AML-193 (cell line): ENCODE measurements at regions not wholly inside any gene's neighbourhood (a gene's known extent, or its start where the extent isn't known, plus 50 kb on each side); places are given as distances from the start of the nearest gene placed in this dataset.
"Not testable (repeated sequence)": the region's sequence is repeated elsewhere in the genome, so short reads cannot be mapped to it uniquely, and the experiment has no call there.

ENCODE experiments used
- DNase-seq, 2 experiments: peaks; one replicate each; lab custom pipeline; 2025; lab: John Stamatoyannopoulos, UW

GRCh38 chr6:115060581-115060980 is 717.8 kb upstream of the HS3ST5 start:
- no peak for DNase-seq

GRCh38 chr6:115058414-115059211 is 715.8 kb upstream of the HS3ST5 start:
- no peak for DNase-seq

GRCh38 chr6:115055579-115055978 is 712.8 kb upstream of the HS3ST5 start:
- no peak for DNase-seq

DNA sequence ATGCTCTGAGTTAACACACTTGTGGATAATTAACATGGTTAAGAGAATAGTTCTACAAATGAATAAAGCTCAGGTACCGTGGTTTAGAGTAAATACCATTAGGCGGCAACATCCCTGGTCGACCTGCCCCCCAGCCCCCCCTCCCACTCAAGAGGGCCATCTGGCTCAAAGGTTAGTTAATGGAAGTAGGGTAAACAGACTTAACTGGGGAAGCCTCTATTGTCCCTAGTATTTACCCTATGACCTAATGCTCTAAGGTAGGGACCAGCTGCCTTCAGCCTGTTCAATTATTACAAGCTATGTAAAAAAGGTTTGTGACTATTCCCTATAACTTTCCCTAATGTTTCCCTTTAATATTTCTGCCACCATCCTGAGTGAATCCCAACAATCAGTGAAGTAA is 711.4 kb upstream of the HS3ST5 start:
- DNase-seq: not testable (repeated sequence)

DNA sequence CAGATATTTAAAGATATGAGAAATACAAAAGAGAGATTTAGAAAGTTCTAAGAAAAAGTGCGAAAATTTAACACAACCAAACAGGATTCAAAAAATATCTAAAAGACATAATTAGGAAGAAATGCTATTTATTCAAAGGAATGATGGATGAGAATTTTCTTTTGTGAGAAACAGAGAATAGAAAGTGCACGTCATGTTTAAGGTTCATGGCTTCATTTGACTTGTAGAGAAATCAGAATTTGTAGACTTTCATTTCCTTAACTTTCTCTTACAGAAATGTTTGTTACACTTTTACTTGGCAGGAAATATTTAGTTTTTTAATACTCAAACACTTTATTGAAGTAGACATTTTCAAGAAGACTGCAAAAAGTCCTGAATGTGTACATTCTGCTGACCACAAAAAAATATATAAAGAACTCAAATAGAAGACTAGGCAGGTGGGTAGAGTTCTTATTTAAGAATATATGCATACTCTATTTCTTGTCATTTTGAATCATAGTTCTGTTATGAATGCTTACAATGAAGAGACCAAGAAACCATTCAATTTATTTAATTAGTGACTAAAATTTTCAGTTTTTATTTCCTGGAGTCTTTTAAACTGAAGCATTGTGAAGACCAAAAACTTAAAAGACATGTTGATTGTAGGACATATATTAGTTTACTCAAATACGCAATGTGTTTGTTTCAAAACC is 710.5 kb upstream of the HS3ST5 start:
- DNase-seq: no peak

GRCh38 chr6:115016593-115016992 is 673.8 kb upstream of the HS3ST5 start:
- no peak for DNase-seq

- no peak for DNase-seq
Measured at GRCh38 chr6:115004982-115005381, 662.2 kb upstream of the HS3ST5 start.

- DNase-seq: no peak
Measured at GRCh38 chr6:115004204-115004603, 661.4 kb upstream of the HS3ST5 start.

DNA sequence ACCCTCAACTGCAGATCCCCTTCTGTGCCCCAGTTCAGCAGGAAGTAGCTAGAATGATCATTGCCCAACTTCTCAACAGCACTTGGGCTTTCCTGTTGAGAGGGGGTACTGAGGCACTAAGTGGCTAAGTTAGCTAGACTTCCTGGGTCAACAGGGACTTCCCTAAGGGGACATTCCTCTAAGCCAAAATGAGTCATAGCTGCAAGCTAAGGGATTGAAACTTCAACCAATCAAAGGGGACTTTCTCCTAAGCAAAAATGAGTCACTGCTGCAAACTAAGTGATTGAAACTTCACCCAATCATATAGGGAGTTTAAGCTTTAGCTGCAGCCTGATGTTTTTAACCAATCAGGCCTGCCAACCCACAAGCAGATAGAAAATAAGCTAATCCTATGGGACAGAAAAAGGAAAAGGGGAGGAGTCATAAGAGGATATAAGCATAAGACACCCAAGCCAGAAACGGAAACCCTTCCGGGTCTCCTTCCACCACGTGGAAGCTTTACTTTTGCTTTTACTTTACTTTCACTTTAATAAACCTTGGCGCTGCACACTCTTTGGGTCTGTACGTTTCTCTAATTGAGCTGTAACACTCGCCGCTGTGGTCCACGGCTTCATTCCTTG is 659.0 kb upstream of the HS3ST5 start:
- no peak for DNase-seq

DNA sequence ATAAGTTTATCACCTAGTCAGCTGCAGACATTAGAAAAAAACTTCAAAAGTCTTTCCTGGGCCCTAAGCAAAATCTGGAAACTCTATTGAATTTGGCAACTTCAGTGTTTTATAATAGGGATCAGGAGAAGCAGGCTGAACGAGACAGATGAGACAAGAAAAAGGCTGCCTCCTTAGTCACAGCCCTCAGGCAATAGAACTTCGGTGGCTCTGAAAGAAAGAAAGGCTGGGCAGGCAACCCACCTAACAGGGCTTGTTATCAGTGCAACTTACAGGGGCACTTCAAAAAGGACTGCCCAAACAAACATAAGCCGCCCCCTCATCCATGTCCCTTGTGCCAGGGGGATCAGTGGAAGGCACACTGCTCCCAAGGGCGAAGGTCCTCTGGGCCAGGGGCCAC is 657.9 kb upstream of the HS3ST5 start:
- DNase-seq: no peak

GRCh38 chr6:114998492-114998891 is 655.7 kb upstream of the HS3ST5 start:
- DNase-seq: no peak

DNA sequence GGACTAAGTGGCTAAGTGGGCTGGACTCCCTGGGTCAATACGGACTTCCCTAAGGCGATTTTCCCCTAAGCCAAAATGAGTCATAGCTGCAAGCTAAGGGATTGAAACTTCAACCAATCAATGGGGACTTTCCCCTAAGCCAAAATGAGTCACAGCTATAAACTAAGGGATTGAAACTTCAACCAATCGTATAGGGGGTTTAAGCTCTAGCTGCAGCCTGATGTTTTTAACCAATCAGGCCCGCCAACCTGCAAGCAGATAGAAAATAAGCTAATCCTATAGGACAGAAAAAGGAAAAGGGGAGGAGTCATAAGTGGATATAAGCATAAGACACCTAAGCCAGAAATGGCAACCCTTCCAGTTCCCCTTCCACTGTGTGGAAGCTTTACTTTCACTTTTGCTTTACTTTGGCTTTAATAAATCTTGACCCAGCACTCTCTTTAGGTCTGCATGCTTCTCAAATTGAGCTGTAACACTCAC is 655.0 kb upstream of the HS3ST5 start:
- no peak for DNase-seq

DNA sequence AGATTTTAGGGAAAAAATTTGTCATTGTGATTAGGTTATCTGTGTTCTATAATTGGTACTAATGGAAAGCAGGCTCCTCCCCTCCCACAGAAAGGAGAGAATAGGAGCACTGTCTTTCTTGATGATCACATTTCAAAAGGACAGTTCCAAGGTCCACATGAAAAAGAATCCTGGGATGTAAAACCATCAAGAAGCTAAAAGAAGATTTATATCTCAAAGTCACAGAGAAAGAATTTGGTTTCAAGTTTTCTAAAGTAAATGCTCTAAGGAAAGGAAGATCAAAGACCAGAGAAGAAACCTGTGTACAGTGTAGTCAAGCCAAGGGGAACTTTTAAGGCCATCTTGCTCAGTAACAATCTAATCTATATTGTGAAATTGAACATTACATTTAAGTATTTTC is 652.7 kb upstream of the HS3ST5 start:
- no peak for DNase-seq

GRCh38 chr6:114989279-114989964 is 646.6 kb upstream of the HS3ST5 start:
- DNase-seq: no peak

DNA sequence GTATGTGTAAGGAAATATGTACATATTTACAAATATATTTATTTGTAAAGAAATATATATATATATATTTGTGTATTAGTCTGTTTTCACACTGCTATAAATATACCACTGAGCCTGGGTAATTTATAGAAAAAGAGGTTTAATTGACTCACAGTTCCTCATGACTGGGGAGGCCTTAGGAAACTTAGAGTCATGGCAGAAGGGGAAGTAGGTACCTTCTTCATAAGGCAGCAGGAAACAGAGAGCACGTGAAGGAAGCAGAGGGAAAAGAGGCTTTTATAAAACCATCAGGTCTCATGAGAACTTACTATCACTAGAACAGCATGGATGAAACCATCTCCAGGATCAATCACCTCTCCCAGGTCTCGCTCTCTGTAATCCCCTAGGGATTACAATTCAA is 644.5 kb upstream of the HS3ST5 start:
- DNase-seq: peak; percentile 13 to 36

- DNase-seq: no peak
Measured at GRCh38 chr6:114955363-114955762, 612.5 kb upstream of the HS3ST5 start.

- no peak for DNase-seq
Measured at GRCh38 chr6:114952229-114952628, 609.4 kb upstream of the HS3ST5 start.

DNA sequence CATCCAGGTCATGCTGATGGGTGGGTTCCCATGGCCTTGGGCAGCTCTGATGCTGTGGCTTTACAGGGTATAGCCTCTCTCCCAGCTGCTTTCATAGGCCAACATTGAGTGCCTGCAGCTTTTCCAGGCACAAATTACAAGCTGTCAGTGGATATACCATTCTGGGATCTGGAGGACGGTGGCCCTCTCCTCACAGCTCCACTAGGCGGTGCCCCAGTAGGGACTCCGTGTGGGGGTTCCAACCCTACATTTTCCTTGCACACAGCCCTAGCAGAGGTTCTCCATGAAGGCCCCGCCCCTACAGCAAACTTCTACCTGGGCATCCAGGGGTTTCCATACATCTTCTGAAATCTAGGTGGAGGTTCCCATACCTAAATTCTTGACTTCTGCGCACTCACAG is 602.6 kb upstream of the HS3ST5 start:
- no peak for DNase-seq

DNA sequence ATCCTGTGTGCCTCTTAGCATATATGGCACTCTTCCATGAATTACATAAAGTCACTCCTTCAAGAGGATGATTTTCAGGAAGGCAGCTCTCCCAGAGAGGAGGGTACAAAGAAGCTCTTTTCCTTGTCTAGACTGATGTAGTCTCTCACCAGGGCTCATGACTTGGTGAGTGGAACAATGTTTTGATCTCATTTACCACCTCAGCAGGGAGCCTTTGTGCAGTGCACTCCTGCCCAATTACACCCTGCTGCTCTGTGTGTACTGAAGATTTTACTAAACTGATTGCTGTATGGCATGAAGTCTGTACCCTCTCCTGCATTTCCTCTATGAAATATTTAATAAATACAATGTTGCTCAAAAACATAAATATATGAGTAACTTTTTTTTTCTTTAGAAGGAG is 598.3 kb upstream of the HS3ST5 start:
- DNase-seq: no peak

DNA sequence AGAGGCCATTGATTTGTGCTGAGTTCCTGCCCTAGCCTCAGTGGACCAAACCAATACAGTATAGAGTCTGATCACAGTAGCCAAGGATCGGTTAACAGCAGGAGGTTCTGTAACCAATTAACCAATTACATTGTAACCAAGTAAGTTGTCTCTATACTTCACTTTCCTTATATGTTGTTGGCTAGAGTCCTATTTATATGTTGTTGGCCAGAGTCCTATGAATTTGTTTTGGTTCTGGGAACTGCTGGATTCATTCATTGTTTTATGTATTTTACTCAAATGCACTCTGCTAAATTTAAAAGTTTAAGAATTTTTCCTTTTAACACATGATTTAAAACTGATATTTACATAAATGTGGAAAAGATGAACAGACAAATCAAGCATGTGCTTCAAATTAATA is 597.4 kb upstream of the HS3ST5 start:
- DNase-seq: no peak

- no peak for DNase-seq
Measured at GRCh38 chr6:114939630-114940029, 596.8 kb upstream of the HS3ST5 start.

DNA sequence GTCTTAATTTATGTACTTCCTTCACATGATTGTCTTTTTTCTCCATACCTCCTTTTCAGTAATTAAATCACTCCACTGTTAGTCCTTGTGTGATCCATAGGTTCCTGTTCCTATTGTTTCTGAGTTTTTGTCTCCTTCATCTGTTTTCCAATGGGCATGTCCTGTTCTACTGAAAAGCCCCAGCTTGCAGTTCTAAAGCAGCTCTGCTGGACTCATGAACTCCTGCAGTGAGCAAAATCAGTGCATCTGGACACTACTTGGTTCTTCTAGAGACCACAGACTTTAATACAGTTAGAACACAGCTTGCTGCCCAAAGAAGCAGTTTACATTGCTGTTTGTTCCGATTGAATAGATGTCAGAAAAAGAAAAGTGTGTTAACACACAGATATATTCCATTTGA is 593.3 kb upstream of the HS3ST5 start:
- DNase-seq: no peak
